ENCODE measurements at regions not wholly inside any gene's neighbourhood (a gene's known extent, or its start where the extent isn't known, plus 50 kb on each side); places are given as distances from the start of the nearest gene placed in this dataset.
"Not testable (repeated sequence)": the region's sequence is repeated elsewhere in the genome, so short reads cannot be mapped to it uniquely, and the experiment has no call there.

- FAIRE-seq (no peak), DNase-seq (ENCODE audit: insufficient read length, low spot score) (no peak)
- no peak for TF ChIP-seq CTCF (IDR thresholded peaks at IDR 0.05; ENCODE audit: insufficient read depth, missing control alignments)
Observed at GRCh38 chr3:177351206-177351605, 153.9 kb upstream of the TBL1XR1 start.

DNA sequence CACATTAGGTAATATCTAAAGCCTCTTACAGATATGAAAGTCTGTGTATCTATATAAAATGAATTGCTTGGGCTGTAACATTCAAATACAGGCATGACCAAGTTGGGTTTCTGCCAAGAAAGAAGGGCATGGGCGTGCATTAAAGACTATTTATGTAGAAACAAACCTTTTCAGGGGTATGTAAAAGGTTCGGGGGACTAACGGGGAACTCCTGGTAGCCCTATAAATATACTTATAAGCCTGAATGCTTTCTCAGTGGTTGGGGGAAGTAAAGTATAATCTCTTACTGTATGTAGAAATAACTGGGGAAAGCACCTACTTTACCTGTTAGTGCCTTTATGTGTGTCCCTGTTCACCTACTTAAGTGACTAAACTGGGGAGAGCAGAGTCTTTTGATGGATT is 154.5 kb upstream of the TBL1XR1 start:
- DNase-seq (ENCODE audit: insufficient read length, low spot score) (no peak), FAIRE-seq (no peak)
- no peak for TF ChIP-seq CTCF (IDR thresholded peaks at IDR 0.05; ENCODE audit: insufficient read depth, missing control alignments)

DNA sequence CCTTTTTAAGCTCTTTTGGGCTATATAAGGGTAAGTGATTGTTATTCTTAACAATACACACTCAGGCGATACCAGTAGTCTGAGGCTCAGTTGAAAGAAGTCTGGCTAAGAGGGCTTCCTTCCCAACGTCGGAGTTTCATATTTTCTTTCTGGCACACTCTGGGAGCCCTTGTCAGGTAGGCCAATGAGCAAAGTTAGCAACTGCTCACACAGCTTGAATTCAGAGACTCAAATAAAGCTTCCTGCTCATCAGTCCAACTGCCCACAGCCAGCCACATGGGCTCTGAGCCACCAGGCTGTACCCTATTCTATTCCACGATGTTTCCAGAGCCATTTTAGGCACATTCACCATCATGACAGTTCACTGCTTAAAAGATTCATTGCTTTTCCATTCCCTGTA is 155.1 kb upstream of the TBL1XR1 start:
- FAIRE-seq (no peak), DNase-seq (ENCODE audit: insufficient read length, low spot score) (no peak)
- TF ChIP-seq CTCF (IDR thresholded peaks at IDR 0.05; ENCODE audit: insufficient read depth, missing control alignments), result no peak

- no peak for FAIRE-seq
- TF ChIP-seq CTCF (IDR thresholded peaks at IDR 0.05; ENCODE audit: insufficient read depth, missing control alignments), result no peak
- DNase-seq (ENCODE audit: insufficient read length, low spot score), result no peak
Observed at GRCh38 chr3:177353140-177353539, 155.9 kb upstream of the TBL1XR1 start.

DNA sequence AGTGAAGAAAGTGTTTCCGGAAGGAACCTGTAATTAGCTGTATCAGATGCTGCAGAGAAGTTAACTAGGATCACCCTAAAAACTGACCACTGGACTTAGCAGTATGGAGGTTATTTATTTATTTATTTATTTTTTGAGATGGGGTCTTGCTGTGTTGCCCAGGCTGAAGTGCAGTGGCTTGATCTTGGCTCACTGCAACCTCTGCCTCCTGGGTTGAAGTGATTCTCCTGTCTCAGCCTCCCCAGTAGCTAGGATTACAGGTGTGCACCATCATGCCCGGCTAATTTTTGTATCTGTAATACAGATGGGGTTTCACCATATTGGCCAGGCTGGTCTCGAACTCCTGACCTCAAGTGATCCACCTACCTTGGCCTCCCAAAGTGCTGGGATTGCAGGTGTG is 156.6 kb upstream of the TBL1XR1 start:
- DNase-seq (ENCODE audit: insufficient read length, low spot score); FAIRE-seq: not testable (repeated sequence)

- DNase-seq (ENCODE audit: insufficient read length, low spot score) (no peak), FAIRE-seq (no peak)
- no peak for TF ChIP-seq CTCF (IDR thresholded peaks at IDR 0.05; ENCODE audit: insufficient read depth, missing control alignments)
Observed at GRCh38 chr3:177354466-177354865, 157.2 kb upstream of the TBL1XR1 start.

- no peak for FAIRE-seq
- no peak for TF ChIP-seq CTCF (IDR thresholded peaks at IDR 0.05; ENCODE audit: insufficient read depth, missing control alignments)
- DNase-seq (ENCODE audit: insufficient read length, low spot score), result no peak
Observed at GRCh38 chr3:177356113-177356512, 158.8 kb upstream of the TBL1XR1 start.

DNA sequence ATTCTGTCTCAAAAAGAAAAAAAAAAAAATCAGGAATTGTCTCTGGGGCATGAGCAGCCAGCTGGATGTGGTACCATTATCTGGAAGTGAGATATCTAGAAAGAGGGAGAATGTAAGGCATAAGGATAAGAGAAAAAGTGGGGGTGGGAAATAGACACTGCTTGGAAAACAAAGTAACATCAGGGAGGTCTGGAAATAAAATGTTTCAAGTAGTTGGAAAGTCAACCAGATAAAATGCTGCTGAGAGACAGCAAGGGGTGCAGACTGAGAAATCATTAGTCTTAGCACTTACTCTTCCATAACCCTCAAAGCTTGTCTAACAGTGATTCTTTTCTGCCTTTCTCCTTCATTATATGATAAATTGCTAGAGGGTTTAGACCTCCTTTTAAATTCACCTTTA is 159.7 kb upstream of the TBL1XR1 start:
- no peak for TF ChIP-seq CTCF (IDR thresholded peaks at IDR 0.05; ENCODE audit: insufficient read depth, missing control alignments)
- no peak for DNase-seq (ENCODE audit: insufficient read length, low spot score)
- no peak for FAIRE-seq
